Neural crest cell (in vitro differentiated cells): ENCODE measurements at regions not wholly inside any gene's neighbourhood (a gene's known extent, or its start where the extent isn't known, plus 50 kb on each side); places are given as distances from the start of the nearest gene placed in this dataset. TPM values are rescaled to one million over a fixed set of nuclear protein-coding genes. Genes with fewer than 3 reads are reported as not detected.
A peak's percentile ranks its signal among the peaks of the same experiment; 100 is the strongest.
"Not testable (repeated sequence)": the region's sequence is repeated elsewhere in the genome, so short reads cannot be mapped to it uniquely, and the experiment has no call there.

ENCODE experiments used
- DNase-seq: peaks from one replicate; pipeline ENCODE4 v3.0.0; 2021; ENCODE audit warnings: low read depth, mixed read lengths, low spot score
- H3K27ac Mint-ChIP-seq: one replicate; pipeline ENCODE4 v1.8.0; 2021; ENCODE audit warnings: mild to moderate bottlenecking, mixed read lengths; ENCODE audit not compliant: unreplicated experiment
- H3K27me3 Mint-ChIP-seq: 2 replicates; pipeline ENCODE4 v1.8.0; 2021; ENCODE audit warnings: low read depth, mild to moderate bottlenecking, mixed read lengths
- H3K36me3 Mint-ChIP-seq: 2 replicates; pipeline ENCODE4 v1.8.0; 2021; ENCODE audit warnings: low read depth, mild to moderate bottlenecking, mixed read lengths
- H3K4me1 Mint-ChIP-seq: 2 replicates; pipeline ENCODE4 v1.8.0; 2021; ENCODE audit warnings: mixed read lengths
- H3K4me3 Mint-ChIP-seq: one replicate; pipeline ENCODE4 v1.8.0; 2021; ENCODE audit warnings: mild to moderate bottlenecking, mixed read lengths
- H3K9me3 Mint-ChIP-seq: 2 replicates; pipeline ENCODE4 v1.8.0; 2021; ENCODE audit warnings: mixed read lengths
- CTCF ChIP-seq: fragments of 200-600 bp; sonication (generic); conservative IDR thresholded peaks from 2 replicates; pipeline ENCODE4 v1.5.0; 2021; ENCODE audit warnings: antibody characterized with exemption, mild to moderate bottlenecking
- microRNA-seq: library from miRNA; unstranded; fragments of <30 nt; microRNA quantifications from one replicate; pipeline ENCODE4, GENCODE V29; 2020

DNA sequence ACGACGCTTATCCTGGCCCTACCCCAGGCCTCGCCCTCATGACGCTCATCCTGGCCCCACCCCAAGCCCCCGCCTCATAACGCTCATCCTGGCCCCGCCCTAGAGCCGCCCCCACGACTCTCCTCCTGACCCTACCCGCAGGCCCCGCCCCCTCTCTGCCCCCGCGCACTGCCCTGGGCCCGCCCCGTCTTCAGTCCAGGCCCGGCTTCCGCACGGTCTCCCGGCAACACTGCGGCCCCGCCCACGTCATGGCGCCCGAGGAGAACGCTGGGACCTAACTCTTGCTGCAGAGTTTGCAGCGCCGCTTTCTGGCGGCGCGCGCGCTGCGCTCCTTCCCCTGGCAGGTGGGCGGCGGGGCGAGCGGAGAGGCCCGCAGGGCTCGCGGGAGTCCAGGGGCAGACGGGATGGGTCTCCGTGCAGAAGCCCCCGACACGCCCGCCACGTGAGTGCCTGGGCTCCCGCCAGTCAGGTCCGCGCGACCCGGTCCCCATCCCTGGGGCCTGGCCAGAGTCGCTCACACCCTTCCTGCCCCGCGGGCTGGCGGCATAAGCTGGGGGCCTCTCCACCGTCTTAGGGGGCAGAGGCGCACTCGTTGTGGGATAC, 52.5 kb upstream of the ROPN1B start:
- no peaks in the 10 kb centered on the region for H3K36me3 Mint-ChIP-seq
- peaks cover 20% of the 10 kb centered on the region for H3K4me1 Mint-ChIP-seq
- DNase-seq = peak; percentile 91
- peak overlapping the region; percentile 94 for H3K4me3 Mint-ChIP-seq
- H3K27me3 Mint-ChIP-seq = no peaks in the 10 kb centered on the region
- H3K9me3 Mint-ChIP-seq = no peaks in the 10 kb centered on the region
- peak overlapping the region; percentile 97 for H3K27ac Mint-ChIP-seq
- TF ChIP-seq CTCF = no peak

- H3K36me3 Mint-ChIP-seq, H3K27me3 Mint-ChIP-seq, H3K9me3 Mint-ChIP-seq: not testable (repeated sequence)
- DNase-seq = peak; percentile 28
- Mint-ChIP-seq H3K27ac (peak overlapping the region; percentile 97), H3K4me1 (peaks cover 24% of the 10 kb centered on the region), H3K4me3 (peak overlapping the region; percentile 94)
Measured at GRCh38 chr3:125917020-125917549, 51.9 kb upstream of the ROPN1B start.

DNA sequence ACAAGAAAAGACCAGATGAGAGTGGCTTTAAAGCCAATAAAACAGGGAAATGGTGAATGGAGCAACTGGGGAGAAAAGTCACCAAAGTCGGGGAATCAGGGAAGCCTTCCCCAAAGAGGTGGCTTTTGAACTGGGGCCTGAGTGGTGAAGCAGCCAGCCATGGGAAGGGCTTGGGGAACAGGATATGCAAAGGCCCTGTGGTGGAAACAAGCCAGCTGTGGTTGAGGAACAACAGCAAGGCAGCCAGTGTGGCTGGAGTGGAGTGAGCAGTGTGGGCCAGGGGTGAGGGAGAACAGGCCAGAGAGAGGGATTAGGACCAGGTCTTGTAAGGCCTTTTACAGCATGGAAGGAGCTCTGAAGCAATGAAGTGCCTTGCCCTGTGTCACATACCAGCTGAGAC, 51.0 kb upstream of the ROPN1B start:
- Mint-ChIP-seq H3K4me3 (peak overlapping the region; percentile 94), H3K4me1 (peaks cover 25% of the 10 kb centered on the region)
- not testable (repeated sequence) for H3K9me3 Mint-ChIP-seq, H3K27ac Mint-ChIP-seq, H3K36me3 Mint-ChIP-seq, H3K27me3 Mint-ChIP-seq, DNase-seq

GRCh38 chr3:125918451-125918850, 50.5 kb upstream of the ROPN1B start:
- Mint-ChIP-seq H3K4me3 (peak overlapping the region; percentile 65), H3K4me1 (peaks cover 25% of the 10 kb centered on the region)
- H3K9me3 Mint-ChIP-seq, DNase-seq, H3K36me3 Mint-ChIP-seq, H3K27ac Mint-ChIP-seq, H3K27me3 Mint-ChIP-seq: not testable (repeated sequence)

DNA sequence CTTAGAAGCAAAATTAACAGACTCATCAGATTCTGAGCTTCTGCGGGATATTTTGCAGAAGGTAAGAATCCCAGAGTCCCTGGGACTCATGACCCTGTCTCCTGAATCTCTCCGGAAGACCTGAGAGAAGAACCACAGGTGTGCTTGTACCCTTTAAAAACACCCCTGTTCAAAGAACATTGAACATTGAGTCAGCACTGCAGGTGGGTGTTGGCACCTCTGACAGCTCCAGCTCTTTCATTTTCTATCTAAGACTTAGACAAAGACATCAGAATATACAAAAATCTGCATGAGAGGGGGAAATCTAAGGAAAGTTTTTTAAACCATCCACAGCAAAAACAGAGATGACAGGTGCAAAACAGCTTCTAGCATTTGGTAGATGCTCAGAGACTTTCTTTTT, 50.1 kb upstream of the ROPN1B start:
- not testable (repeated sequence) for DNase-seq, H3K9me3 Mint-ChIP-seq, H3K27me3 Mint-ChIP-seq, H3K36me3 Mint-ChIP-seq, H3K27ac Mint-ChIP-seq
- peaks cover 25% of the 10 kb centered on the region for H3K4me1 Mint-ChIP-seq
- H3K4me3 Mint-ChIP-seq = peak overlapping the region; percentile 65

Small RNA genes lying in the stretch of these regions (microRNA-seq; reads per million reads assigned to microRNA genes)
- not detected for gene MIR548I1
